Esophagus muscularis mucosa (tissue), 3 donors: ENCODE measurements at regions not wholly inside any gene's neighbourhood (a gene's known extent, or its start where the extent isn't known, plus 50 kb on each side); places are given as distances from the start of the nearest gene placed in this dataset.

ENCODE experiments used
- CTCF ChIP-seq, 3 experiments: fragments of 200-600 bp in 2 of 3; fragments of 450-650 bp in 1 of 3; sonication (generic) in 2 of 3; IDR thresholded peaks; one replicate each; pipeline ENCODE4 v1.5.1; 2017 to 2019; ENCODE audit warnings: antibody characterized with exemption in 3 of 3, mild to moderate bottlenecking in 2 of 3, moderate library complexity in 1 of 3
- POLR2A ChIP-seq: fragments of 450-650 bp; IDR thresholded peaks from one replicate; pipeline ENCODE4 v1.6.1; 2017; ENCODE audit warnings: antibody characterized with exemption, moderate library complexity, mild to moderate bottlenecking, low read depth

GRCh38 chr9:79073201-79073600 is 498.6 kb upstream of the TLE4 start:
- no peak for TF ChIP-seq POLR2A
- TF ChIP-seq CTCF (IDR thresholded peaks at IDR 0.05) = no peak
